Right renal pelvis (tissue), 4 donors: ENCODE measurements at regions not wholly inside any gene's neighbourhood (a gene's known extent, or its start where the extent isn't known, plus 50 kb on each side); places are given as distances from the start of the nearest gene placed in this dataset.

Experiments used
- DNase-seq, 4 donors: peaks; one replicate each; pipeline ENCODE4 v3.0.0-alpha.2; 2013; ENCODE audit warnings: low read depth in 4 of 4, low spot score in 3 of 4, missing footprints in 1 of 4

GRCh38 chr4:60116592-60116991 lies 1083.5 kb upstream of the ADGRL3 start:
- DNase-seq = no peak

DNA sequence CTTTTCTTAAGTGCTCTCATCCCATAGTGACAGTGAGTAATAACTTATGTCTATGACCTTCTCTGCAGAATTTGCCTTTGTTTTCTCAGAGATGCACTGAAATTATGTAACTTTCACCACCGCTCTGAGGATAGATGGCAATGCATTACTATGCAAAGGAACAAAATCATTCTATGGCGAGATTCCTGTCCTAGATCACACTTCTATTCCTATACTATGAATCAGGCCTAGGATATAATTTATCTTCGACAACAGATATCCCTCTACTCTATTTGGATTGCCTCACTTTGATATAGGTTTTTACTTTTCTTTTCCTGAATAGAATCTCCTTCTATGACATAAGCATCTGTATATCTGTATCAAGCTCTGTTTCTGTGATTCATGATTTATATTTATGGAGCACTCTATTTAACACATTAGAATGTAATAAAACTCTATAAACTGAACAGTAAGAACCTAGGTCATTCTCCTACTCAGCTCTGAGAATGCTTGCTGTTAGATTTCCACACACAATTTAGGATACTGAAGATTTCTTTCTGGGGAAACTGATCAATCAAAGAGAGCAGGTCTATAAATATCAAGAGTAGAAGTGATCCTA lies 1082.3 kb upstream of the ADGRL3 start:
- no peak for DNase-seq

GRCh38 chr4:60122820-60123219 lies 1077.3 kb upstream of the ADGRL3 start:
- DNase-seq = no peak

- no peak for DNase-seq
Observed at GRCh38 chr4:60128888-60129287, 1071.2 kb upstream of the ADGRL3 start.

DNA sequence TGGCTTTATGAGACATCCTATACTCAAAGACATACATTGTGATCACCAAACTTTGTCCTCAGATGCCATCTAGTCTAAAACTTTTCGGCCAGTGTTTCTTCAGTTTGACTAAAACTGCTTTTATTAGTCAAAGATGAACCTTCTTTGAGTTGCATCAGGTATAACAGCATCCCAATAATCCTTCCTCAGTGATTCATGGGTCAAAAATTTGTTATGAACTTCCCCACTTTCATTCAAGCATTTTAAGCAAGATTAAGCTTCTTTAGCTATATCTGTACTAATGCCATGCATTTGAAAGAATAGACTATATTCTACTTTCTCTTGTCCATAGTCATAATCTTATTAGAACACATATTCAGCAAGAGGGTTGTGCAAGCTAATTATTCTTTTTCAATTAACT lies 1070.4 kb upstream of the ADGRL3 start:
- DNase-seq = no peak

GRCh38 chr4:60133375-60133774 lies 1066.8 kb upstream of the ADGRL3 start:
- no peak for DNase-seq

DNA sequence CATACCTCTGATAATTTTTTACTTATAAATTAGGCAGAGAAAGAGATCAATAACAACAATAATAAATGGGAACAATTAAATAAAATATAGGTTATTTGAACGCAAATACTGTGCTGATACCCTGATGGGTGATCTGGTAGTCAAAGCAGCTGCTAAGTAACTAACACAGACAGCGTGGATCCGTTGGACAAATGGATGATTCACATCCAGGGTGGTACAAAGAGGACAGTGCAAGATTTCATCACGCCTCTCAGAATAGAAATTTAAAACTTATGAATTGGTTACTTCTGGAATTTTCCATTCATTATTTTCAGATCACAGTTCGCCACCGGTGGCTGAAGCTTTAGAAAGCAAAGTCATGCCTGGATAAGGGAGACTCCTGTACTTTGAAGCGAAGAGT lies 1066.0 kb upstream of the ADGRL3 start:
- DNase-seq = no peak

DNA sequence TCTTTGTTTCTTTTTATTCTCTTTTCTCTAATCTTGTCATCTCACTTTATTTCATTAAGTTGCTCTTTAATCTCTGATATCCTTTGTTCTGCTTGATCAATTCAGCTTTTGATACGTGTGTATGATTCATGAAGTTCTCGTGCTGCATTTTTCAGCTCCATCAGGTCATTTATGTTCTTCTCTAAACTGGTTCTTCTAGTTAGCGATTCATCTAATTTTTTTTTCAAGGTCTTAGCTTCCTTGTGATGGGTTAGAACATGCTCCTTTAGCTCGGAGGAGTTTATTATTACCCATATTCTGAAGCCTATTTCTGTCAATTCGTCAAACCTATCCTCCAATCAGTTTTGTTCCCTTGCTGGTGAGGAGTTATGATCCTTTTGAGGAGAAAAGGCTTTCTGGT lies 1045.0 kb upstream of the ADGRL3 start:
- no peak for DNase-seq

DNA sequence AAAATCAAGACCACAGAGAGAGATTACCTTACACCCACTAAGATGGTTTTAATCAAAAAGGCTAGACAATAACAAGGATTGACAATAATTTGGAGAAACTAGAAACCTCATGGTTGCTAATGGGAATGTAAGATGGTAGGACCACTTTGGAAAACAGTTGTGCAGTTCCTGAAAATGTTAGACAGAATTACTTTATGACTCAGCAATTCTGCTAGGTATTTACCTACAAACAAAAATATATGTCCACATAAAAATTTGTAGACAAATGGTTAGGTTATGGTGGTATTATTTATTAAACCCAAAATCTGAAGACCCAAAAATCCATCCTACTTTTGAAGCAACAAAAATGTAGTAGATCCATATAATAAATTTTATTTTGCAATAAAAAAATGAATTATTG lies 1027.0 kb upstream of the ADGRL3 start:
- no peak for DNase-seq

- DNase-seq = no peak
Observed at GRCh38 chr4:60173718-60174117, 1026.4 kb upstream of the ADGRL3 start.

- no peak for DNase-seq
Observed at GRCh38 chr4:60175241-60175640, 1024.9 kb upstream of the ADGRL3 start.

GRCh38 chr4:60187428-60187827 lies 1012.7 kb upstream of the ADGRL3 start:
- DNase-seq = no peak

DNA sequence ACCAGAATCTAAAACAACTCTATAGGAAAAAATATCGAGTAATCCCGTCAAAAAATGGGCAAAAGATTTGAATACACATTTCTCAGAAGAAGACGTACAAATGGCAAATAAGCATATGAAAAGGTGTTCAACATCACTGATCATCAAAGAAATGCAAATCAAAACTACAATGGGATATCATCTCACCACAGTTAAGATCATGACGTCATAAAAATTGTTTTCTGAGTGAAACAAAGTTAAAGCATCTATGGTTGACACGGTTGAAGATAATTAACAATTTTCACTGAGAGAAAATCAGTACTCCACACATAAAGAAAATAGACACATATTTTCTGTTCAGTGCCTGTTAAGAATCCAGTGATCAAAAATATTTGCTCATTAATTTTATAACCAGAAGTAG lies 1010.8 kb upstream of the ADGRL3 start:
- no peak for DNase-seq

GRCh38 chr4:60194214-60194613 lies 1005.9 kb upstream of the ADGRL3 start:
- no peak for DNase-seq

- no peak for DNase-seq
Observed at GRCh38 chr4:60195256-60195655, 1004.9 kb upstream of the ADGRL3 start.

DNA sequence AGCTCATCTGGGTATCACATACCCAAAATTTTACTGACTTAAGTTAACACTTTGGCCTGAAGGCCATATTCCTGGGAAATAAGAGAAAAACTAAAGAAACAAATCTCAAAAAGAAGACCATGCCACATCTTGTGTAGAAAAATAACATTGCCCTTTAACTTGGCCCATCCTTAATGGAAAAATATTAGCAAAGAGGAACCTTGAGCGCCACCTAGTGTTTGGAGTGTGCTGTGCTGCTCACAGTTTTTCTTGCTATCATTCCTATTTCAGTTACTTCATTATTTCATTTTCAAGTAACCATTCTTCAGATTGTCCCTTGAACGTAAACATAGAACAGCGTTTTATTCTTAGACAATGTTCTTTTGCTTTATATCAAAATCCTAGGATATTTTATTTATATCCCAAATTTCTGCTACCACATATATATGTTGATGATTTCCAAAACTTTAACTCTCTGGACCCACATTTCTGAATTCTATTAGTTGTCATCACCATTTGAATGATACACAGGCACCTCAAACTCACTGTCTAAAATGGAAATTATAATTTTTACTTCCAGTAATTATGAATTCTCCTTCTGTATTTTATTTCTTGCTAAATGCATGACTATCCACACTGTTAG lies 999.0 kb upstream of the ADGRL3 start:
- peak; percentile 34 to 56 (median 40) for DNase-seq

- DNase-seq = no peak
Observed at GRCh38 chr4:60209588-60209987, 990.5 kb upstream of the ADGRL3 start.

DNA sequence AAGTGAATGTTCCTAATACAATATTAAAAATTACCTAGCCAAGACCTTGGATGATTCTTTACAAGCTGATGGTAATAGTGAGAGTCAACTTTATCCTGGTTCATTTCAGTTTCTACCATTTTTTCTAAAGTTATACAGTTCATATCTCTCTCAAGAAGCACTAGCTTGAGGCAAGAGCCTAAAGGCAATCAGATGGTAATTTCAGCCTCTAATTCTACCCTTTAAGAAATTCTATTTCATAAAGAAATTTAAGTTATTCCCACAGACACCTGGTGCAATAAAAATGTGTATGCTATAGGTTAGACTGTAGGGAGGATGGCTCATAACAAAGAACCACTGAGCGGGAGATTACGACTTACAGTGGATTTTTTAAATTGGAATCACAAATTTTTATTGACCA lies 984.2 kb upstream of the ADGRL3 start:
- DNase-seq = no peak

DNA sequence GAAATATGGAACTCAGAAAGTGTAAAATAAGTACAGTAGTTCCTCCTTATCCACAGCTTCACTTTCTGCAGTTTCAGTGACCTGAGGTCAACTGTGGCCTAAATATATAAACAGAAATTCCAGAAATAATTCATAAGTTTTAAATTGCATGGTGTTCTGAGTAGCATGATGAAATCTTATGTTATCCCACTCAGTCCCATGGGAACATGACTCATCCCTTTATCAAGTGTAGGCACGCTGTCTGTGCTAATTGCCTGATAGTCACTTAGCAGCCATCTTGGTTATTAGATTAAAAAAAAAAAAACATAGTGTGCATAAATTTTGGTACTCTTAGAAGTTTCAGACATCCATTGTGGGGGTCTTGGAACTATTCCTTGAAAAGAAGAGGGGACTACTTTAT lies 983.4 kb upstream of the ADGRL3 start:
- no peak for DNase-seq

GRCh38 chr4:60221866-60222265 lies 978.3 kb upstream of the ADGRL3 start:
- no peak for DNase-seq

DNA sequence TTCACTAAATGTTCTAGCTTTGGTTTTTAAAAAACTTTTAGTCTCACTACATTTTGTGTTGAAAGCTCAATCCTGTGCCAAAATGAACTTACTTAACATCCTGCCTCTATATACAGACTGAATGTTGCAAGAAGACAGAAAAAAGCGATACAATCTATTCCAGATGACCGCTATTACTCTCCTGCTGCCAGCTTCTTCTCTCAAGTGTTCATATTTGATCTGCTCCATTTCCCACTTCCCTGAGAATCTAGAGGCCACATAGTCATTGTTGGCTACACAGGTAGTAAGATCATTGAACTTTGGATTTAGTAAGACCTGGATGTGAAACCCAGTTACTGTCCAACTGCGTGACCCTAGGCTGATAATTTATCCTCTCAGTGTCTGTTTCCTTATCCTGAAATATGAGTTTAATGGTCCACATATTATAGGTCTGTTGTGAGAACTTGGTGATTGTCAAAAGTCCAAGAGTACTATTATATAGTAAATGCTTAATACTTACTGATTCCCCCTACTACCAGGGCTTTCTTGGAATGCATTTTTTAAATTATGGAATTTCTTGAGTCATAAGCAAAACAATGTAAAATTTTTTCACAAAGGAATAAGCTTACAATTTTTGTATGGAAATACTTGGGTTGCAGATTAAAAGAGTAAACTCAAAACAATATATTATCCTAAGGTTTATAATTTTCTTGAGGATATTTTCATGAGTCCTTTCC lies 976.8 kb upstream of the ADGRL3 start:
- no peak for DNase-seq

GRCh38 chr4:60241866-60242265 lies 958.3 kb upstream of the ADGRL3 start:
- DNase-seq = peak; percentile 22 to 49 (median 35)
